ENCODE measurements at regions not wholly inside any gene's neighbourhood (a gene's known extent, or its start where the extent isn't known, plus 50 kb on each side); places are given as distances from the start of the nearest gene placed in this dataset.
A peak's percentile ranks its signal among the peaks of the same experiment; 100 is the strongest.

DNA sequence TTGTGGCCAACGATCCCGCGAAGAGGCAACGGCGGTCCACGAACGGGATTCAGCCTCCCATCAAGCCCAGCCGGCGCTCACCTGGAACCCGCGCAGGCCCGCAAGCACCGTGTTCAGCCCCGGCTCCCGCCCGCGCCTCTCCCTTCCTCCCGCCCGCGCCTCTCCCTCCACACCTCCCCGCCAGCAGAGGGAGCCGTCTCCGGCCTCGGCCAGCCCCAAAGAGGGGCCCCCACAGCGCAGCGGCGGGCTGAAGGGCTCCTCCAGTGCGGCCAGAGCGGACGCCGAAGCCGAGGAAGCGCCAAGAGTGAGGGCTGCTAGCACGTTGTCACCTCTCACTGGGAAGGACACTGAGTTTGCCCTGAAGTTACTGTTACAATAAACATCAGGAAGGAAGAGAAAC lies 55.3 kb upstream of the LAPTM4A start:
- intact Hi-C loops (cut with DNase I, micrococcal nuclease), result no loop called here
- ChIA-PET POLR2A (no interaction called here), CTCF (interaction anchor here (0.8 kb wide), 1 partner anchor 91 kb away, joined by 4 read pairs; no protein-coding TSS in a partner anchor)
- no peak overlapping the region for H3K27ac Mint-ChIP-seq
- H3K36me3 Mint-ChIP-seq (ENCODE audit: low read depth), result no peaks in the 10 kb centered on the region
- no peaks in the 10 kb centered on the region for H3K36me3 ChIP-seq (ENCODE audit: insufficient read depth, low read length)
- H3K27me3 ChIP-seq (ENCODE audit: control insufficient read depth in 1 of 2, insufficient read depth in 2 of 2, low read length in 2 of 2), result peaks cover 0 to 6% of the 10 kb centered on the region in 2 experiments
- H3K27ac ChIP-seq (ENCODE audit: low read depth in 1 of 2, low read length in 2 of 2), result no peak overlapping the region
- H3K4me3 ChIP-seq (ENCODE audit: low read length), result peak overlapping the region; percentile 14
- TF ChIP-seq, protein P1, sequence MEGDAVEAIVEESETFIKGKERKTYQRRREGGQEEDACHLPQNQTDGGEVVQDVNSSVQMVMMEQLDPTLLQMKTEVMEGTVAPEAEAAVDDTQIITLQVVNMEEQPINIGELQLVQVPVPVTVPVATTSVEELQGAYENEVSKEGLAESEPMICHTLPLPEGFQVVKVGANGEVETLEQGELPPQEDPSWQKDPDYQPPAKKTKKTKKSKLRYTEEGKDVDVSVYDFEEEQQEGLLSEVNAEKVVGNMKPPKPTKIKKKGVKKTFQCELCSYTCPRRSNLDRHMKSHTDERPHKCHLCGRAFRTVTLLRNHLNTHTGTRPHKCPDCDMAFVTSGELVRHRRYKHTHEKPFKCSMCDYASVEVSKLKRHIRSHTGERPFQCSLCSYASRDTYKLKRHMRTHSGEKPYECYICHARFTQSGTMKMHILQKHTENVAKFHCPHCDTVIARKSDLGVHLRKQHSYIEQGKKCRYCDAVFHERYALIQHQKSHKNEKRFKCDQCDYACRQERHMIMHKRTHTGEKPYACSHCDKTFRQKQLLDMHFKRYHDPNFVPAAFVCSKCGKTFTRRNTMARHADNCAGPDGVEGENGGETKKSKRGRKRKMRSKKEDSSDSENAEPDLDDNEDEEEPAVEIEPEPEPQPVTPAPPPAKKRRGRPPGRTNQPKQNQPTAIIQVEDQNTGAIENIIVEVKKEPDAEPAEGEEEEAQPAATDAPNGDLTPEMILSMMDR (IDR thresholded peaks at IDR 0.05), result peak; percentile 15
- H3K9me3 ChIP-seq (ENCODE audit: control insufficient read depth in 1 of 2, insufficient read depth in 1 of 2, low read length in 2 of 2), result peaks cover 0 to 9% of the 10 kb centered on the region in 2 experiments
- DNase-seq (peak in 7 of 14 experiments; percentile 6 to 46 (median 17)), ATAC-seq (ENCODE audit: poor library complexity) (no peak)
- peak overlapping the region; percentile 72 for H3K4me3 Mint-ChIP-seq
- H3K27me3 Mint-ChIP-seq, result peaks cover 54% of the 10 kb centered on the region
- H3K4me1 ChIP-seq (ENCODE audit: insufficient read depth, low read length), result no peaks in the 10 kb centered on the region
- H3K9me3 Mint-ChIP-seq, result peaks cover 4% of the 10 kb centered on the region
- H3K4me1 Mint-ChIP-seq (ENCODE audit: low read depth), result peaks cover 3% of the 10 kb centered on the region

DNA sequence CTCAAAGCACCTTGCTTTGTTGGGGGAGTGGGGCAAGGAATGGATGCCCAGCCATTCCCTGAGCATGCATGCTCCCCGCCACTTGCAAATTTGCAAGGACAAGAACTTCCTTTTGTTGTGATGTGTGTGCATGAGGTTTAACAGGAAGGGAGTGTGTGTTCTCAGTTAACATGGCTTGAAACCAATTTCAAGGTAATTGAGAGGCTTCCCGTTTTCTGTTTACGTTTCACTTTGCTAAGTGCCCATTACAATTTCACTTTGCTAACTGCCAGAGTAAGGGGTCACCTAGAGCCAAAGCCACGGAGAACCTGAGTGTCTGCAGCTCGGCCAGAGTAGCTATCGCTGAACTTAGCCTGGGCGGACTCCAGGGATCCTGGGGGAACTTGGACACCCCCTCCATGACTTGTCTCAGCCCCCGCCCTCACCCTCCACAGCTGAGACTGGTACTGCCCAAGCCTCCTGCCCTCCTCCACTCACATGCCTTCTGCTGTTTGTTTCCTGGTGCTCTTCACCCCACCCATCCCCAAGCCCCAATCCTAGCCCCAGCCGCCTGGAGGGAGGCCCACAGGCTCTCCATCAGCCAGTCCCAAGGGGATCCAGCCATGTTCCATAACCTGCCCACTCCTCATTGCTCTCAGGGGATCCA lies 53.6 kb upstream of the LAPTM4A start:
- ChIA-PET POLR2A (no interaction called here), CTCF (no interaction called here)
- no peaks in the 10 kb centered on the region for H3K4me1 ChIP-seq (ENCODE audit: insufficient read depth, low read length)
- ATAC-seq (ENCODE audit: poor library complexity), result no peak
- Mint-ChIP-seq H3K27me3 (peaks cover 57% of the 10 kb centered on the region), H3K4me1 (ENCODE audit: low read depth) (peaks cover 3% of the 10 kb centered on the region), H3K4me3 (no peak overlapping the region), H3K9me3 (no peaks in the 10 kb centered on the region), H3K27ac (no peak overlapping the region), H3K36me3 (ENCODE audit: low read depth) (no peaks in the 10 kb centered on the region)
- peaks cover 6% of the 10 kb centered on the region in 2 experiments for H3K27me3 ChIP-seq (ENCODE audit: control insufficient read depth in 1 of 2, insufficient read depth in 2 of 2, low read length in 2 of 2)
- H3K36me3 ChIP-seq (ENCODE audit: insufficient read depth, low read length), result no peaks in the 10 kb centered on the region
- TF ChIP-seq, protein P1 (IDR thresholded peaks at IDR 0.05), result no peak
- no peak for DNase-seq
- no peak overlapping the region for H3K4me3 ChIP-seq (ENCODE audit: low read length)
- H3K27ac ChIP-seq (ENCODE audit: low read depth in 1 of 2, low read length in 2 of 2), result no peak overlapping the region
- intact Hi-C loops (cut with DNase I, micrococcal nuclease), result no loop called here
- H3K9me3 ChIP-seq (ENCODE audit: control insufficient read depth in 1 of 2, insufficient read depth in 1 of 2, low read length in 2 of 2), result peaks cover 0 to 9% of the 10 kb centered on the region in 2 experiments

DNA sequence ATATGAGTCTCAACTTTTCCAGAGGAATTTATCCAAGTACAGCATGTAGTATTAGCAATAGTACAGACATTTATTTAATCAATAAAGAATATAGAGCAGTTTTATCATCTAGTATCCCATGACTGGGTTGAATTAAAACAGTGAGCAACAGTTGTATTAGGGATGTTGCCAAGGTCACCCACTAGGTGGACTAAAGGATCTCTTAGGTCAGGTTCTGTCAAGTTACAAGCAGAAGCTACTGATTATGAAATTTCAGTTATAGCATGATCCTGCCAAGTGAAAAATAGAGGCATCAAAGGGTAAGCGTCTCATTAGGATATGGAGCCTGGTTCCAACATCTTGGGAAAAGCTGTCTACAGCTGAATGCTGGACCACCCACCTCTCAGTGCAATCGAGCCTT lies 52.1 kb upstream of the LAPTM4A start:
- H3K36me3 ChIP-seq (ENCODE audit: insufficient read depth, low read length), result no peaks in the 10 kb centered on the region
- H3K27me3 Mint-ChIP-seq, result peaks cover 47% of the 10 kb centered on the region
- ATAC-seq (ENCODE audit: poor library complexity) (no peak), DNase-seq (no peak)
- H3K4me1 ChIP-seq (ENCODE audit: insufficient read depth, low read length), result no peaks in the 10 kb centered on the region
- H3K4me3 Mint-ChIP-seq, result no peak overlapping the region
- no peak overlapping the region for H3K27ac Mint-ChIP-seq
- peaks cover 3% of the 10 kb centered on the region for H3K4me1 Mint-ChIP-seq (ENCODE audit: low read depth)
- POLR2A ChIA-PET, result no interaction called here
- H3K27ac ChIP-seq (ENCODE audit: low read depth in 1 of 2, low read length in 2 of 2), result no peak overlapping the region
- CTCF ChIA-PET, result no interaction called here
- H3K36me3 Mint-ChIP-seq (ENCODE audit: low read depth), result no peaks in the 10 kb centered on the region
- H3K27me3 ChIP-seq (ENCODE audit: control insufficient read depth in 1 of 2, insufficient read depth in 2 of 2, low read length in 2 of 2), result peaks cover 6% of the 10 kb centered on the region in 2 experiments
- no peaks in the 10 kb centered on the region for H3K9me3 Mint-ChIP-seq
- H3K9me3 ChIP-seq (ENCODE audit: control insufficient read depth in 1 of 2, insufficient read depth in 1 of 2, low read length in 2 of 2), result peaks cover 0 to 9% of the 10 kb centered on the region in 2 experiments
- TF ChIP-seq, protein P1 (IDR thresholded peaks at IDR 0.05), result no peak
- no peak overlapping the region for H3K4me3 ChIP-seq (ENCODE audit: low read length)
- intact Hi-C loops (cut with DNase I, micrococcal nuclease), result no loop called here

Data from CD4-positive, alpha-beta T cell (primary cell).